Naive B cell (primary cell): ENCODE measurements at regions not wholly inside any gene's neighbourhood (a gene's known extent, or its start where the extent isn't known, plus 50 kb on each side); places are given as distances from the start of the nearest gene placed in this dataset.

Experiments used
- ATAC-seq, 2 donors: fragments of 150-1000 bp; cut with Tn5 transposase; 2 replicates each; pipeline ENCODE4 v1.10.0; 2021; ENCODE audit warnings: low read depth in 2 of 2, mild to moderate bottlenecking in 2 of 2, moderate library complexity in 2 of 2
- DNase-seq: peaks from one replicate; pipeline ENCODE4 v3.0.0; 2022
- H3K27ac Mint-ChIP-seq, 6 donors: one replicate each; pipeline ENCODE4 v1.8.0; 2020 to 2022; ENCODE audit warnings: mild to moderate bottlenecking in 6 of 6, mixed read lengths in 6 of 6, moderate library complexity in 5 of 6, inconsistent platforms in 2 of 6
- H3K27me3 Mint-ChIP-seq, 3 donors: one replicate each; pipeline ENCODE4 v1.8.0; 2021 to 2022; ENCODE audit warnings: mixed read lengths in 3 of 3, mild to moderate bottlenecking in 1 of 3
- H3K36me3 Mint-ChIP-seq, 2 donors: one replicate each; pipeline ENCODE4 v1.8.0; 2020 to 2022; ENCODE audit warnings: mixed read lengths in 2 of 2, inconsistent platforms in 1 of 2, mild to moderate bottlenecking in 1 of 2
- H3K4me1 Mint-ChIP-seq, 3 donors: one replicate each; pipeline ENCODE4 v1.8.0; 2020 to 2022; ENCODE audit warnings: mixed read lengths in 3 of 3, inconsistent platforms in 1 of 3, mild to moderate bottlenecking in 1 of 3, moderate library complexity in 1 of 3
- H3K4me3 Mint-ChIP-seq, 8 donors: one replicate each; pipeline ENCODE4 v1.8.0; 2020 to 2022; ENCODE audit warnings: mild to moderate bottlenecking in 8 of 8, mixed read lengths in 8 of 8, moderate library complexity in 8 of 8, inconsistent platforms in 2 of 8
- H3K9me3 Mint-ChIP-seq, 7 donors: one replicate each; pipeline ENCODE4 v1.8.0; 2020 to 2022; ENCODE audit warnings: mixed read lengths in 7 of 7, mild to moderate bottlenecking in 5 of 7, inconsistent platforms in 2 of 7, moderate library complexity in 1 of 7

DNA sequence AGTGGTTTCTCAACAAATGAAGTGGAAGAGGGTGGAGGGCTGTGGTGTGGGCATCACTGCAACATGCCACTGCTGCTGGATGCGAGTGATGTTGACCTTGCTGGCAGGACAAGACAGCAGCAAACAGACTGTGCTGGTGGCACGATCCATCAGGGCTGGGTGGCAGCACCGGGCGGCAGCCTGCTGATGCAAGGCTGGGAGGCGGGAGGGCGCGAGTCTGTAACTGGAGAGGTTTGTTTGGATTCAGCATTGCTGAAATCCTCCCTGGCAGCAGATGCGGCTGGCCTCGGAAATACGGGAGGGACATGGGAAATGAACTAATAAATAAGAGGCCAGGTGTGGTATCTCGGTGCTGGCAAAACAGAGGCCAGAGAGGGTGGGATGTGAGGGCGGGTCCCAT is 224.2 kb downstream of the ENGASE start:
- peaks cover 0 to 3% (median 0%) of the 10 kb centered on the region in 7 donors for H3K9me3 Mint-ChIP-seq
- peak overlapping the region in 1 of 6 donors; percentile 26 for H3K27ac Mint-ChIP-seq
- H3K4me3 Mint-ChIP-seq: no peak overlapping the region
- no peaks in the 10 kb centered on the region for H3K36me3 Mint-ChIP-seq
- H3K4me1 Mint-ChIP-seq: peaks cover 0 to 6% (median 3%) of the 10 kb centered on the region in 3 donors
- DNase-seq (no peak), ATAC-seq (no peak)
- peaks cover 18 to 53% (median 42%) of the 10 kb centered on the region in 3 donors for H3K27me3 Mint-ChIP-seq

DNA sequence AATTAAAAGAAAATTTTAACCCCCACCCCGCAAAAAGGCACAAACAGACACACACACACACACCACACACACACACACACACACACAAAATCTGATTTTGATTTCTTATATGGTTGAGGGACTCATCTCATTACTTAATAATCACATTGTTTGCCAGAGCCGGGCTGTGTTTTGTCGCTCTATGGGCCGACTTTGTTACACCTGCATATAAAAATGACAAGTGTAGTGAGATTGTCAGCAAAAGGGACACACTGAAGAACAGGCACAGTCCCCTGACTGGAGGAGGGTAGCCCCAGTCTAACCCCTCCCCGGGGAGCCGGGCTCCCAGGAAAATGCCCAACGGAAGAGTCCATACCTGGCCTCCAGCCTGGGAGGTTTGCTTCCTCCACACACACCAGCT is 221.6 kb downstream of the ENGASE start:
- no peak for DNase-seq
- peaks cover 0 to 3% (median 0%) of the 10 kb centered on the region in 3 donors for H3K4me1 Mint-ChIP-seq
- H3K27me3 Mint-ChIP-seq: peaks cover 28 to 74% (median 55%) of the 10 kb centered on the region in 3 donors
- no peak overlapping the region for H3K4me3 Mint-ChIP-seq
- H3K9me3 Mint-ChIP-seq: peaks cover 0 to 3% (median 0%) of the 10 kb centered on the region in 7 donors
- no peak for ATAC-seq
- no peaks in the 10 kb centered on the region for H3K36me3 Mint-ChIP-seq
- no peak overlapping the region for H3K27ac Mint-ChIP-seq

DNA sequence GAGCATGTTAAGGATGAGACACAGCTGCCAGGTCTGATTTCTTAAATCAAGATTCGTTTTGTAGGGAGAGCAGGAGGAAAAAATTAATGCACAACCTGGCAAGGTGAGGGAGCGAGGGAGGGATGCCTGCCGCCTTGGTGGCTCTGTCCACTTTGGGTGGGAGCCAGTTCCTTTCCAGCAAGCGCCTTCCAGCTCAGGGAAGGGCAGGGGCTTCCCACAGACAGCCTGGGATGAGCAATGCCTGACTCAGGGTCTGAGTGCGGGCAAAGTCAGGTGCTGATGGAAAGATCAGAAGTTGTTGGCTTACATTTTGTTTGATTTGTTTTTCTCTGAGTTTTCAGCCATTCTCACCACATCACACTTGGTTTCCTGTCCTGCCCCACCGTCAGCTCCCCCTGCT is 220.7 kb downstream of the ENGASE start:
- no peaks in the 10 kb centered on the region for H3K36me3 Mint-ChIP-seq

DNA sequence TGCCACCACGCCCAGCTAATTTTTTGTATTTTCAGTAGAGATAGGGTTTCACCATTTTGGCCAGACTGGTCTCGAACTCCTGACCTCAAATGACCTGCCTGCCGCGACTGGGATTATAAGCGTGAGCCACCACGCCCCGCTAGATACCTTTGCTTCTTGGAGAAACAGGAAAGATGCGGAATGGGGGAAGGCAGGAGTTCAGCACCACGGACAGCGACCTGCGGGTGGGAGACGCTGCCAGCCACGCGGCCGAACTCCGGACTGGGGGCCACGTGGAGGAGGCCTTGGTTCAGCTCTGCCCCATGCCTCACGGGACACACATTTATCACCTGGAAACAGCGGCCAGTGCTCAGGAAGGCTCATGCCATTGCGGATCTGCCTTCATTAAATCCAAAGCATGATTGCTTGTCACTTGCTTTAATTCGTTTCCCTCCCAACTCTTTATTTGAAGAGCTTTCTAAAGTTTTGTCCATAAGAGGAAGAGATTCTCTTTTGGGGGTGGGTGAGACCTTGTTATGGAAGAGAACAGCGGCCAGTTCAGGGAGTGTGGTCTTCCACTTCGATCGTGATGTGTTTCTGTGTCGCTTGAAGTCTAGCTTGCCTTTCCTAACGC is 219.9 kb downstream of the ENGASE start:
- Mint-ChIP-seq H3K4me3 (no peak overlapping the region), H3K27ac (no peak overlapping the region), H3K27me3 (peaks cover 37 to 77% (median 70%) of the 10 kb centered on the region in 3 donors), H3K9me3 (peaks cover 0 to 3% (median 0%) of the 10 kb centered on the region in 7 donors), H3K4me1 (peaks cover 0 to 3% (median 0%) of the 10 kb centered on the region in 3 donors), H3K36me3 (no peaks in the 10 kb centered on the region)
- no peak for ATAC-seq
- peak; percentile 25 for DNase-seq

More for the DNA sequence above, 220.7 kb downstream of the ENGASE start:
- H3K27ac Mint-ChIP-seq: no peak overlapping the region
- no peak overlapping the region for H3K4me3 Mint-ChIP-seq
- peaks cover 0 to 3% (median 0%) of the 10 kb centered on the region in 3 donors for H3K4me1 Mint-ChIP-seq
- DNase-seq (no peak), ATAC-seq (no peak)
- peaks cover 0 to 3% (median 0%) of the 10 kb centered on the region in 7 donors for H3K9me3 Mint-ChIP-seq
- peaks cover 33 to 74% (median 65%) of the 10 kb centered on the region in 3 donors for H3K27me3 Mint-ChIP-seq

DNA sequence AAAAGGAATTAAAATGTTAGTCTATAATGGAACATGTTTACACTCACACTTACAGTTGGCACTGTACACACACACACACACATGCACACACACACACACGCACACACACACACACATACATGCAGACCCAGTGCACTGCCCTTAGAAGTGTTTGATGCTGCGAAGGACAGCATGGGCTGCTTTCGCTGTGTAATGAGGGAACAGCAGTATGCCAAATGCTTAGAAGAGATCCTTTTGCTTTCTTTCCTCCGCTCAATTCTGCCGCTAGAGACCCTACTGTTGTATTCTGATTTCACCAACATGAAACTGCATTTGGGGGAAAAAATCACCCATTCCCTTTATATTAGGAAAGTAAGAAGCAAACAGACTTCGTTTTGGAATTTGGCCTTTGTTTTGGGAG is 217.9 kb downstream of the ENGASE start:
- Mint-ChIP-seq H3K9me3 (peaks cover 0 to 3% (median 0%) of the 10 kb centered on the region in 7 donors), H3K4me3 (no peak overlapping the region), H3K4me1 (no peaks in the 10 kb centered on the region), H3K36me3 (no peaks in the 10 kb centered on the region), H3K27me3 (peaks cover 37 to 82% (median 75%) of the 10 kb centered on the region in 3 donors), H3K27ac (no peak overlapping the region)
- DNase-seq (no peak), ATAC-seq (no peak)

DNA sequence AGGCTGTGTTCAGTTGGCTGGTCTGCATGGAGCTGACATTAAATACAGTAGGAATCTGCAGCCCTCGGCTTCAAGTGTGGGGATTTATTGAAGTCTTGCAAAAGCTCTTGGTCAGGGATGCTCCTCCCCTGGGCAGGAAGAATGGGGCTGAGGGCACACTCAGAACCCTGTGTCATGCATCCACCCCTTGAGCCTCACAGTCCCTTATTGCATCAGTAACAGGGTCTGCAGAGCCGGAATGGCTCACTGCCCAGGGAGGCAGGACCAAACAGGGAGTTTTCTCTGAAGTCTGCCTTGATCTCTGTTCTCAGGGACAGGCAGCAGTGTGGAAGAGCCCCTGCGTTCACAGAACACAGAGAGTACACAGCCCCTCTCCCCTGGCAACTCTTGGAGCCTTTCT is 216.8 kb downstream of the ENGASE start:
- H3K9me3 Mint-ChIP-seq: peaks cover 0 to 3% (median 0%) of the 10 kb centered on the region in 7 donors

DNA sequence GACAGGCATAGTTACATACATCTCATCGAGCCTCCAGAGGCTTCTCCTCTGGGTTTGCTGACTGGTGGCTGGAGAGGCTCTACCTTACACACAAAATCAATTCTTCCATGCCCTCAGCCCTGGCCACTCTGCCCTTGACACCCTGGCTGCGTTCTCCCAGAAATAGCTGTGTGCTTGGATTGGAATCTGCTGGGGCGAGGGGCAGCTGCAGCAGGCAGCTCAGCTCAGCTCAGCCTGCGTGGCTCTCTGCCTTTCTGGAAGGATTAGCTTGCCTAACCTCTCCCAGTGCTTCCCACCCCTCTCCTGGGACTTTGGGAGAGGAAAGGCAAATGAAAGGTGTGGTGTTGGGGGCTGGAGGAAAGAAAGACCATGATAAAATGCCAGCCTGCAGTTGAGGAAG is 216.1 kb downstream of the ENGASE start:
- no peaks in the 10 kb centered on the region for H3K4me1 Mint-ChIP-seq
- no peak overlapping the region for H3K4me3 Mint-ChIP-seq
- peaks cover 0 to 2% (median 0%) of the 10 kb centered on the region in 7 donors for H3K9me3 Mint-ChIP-seq
- H3K27ac Mint-ChIP-seq: no peak overlapping the region
- DNase-seq (no peak), ATAC-seq (no peak)
- H3K36me3 Mint-ChIP-seq: no peaks in the 10 kb centered on the region
- peaks cover 40 to 77% (median 66%) of the 10 kb centered on the region in 3 donors for H3K27me3 Mint-ChIP-seq

More for the DNA sequence above, 216.8 kb downstream of the ENGASE start:
- Mint-ChIP-seq H3K27ac (no peak overlapping the region), H3K4me3 (no peak overlapping the region), H3K36me3 (no peaks in the 10 kb centered on the region), H3K4me1 (no peaks in the 10 kb centered on the region), H3K27me3 (peaks cover 40 to 77% (median 68%) of the 10 kb centered on the region in 3 donors)
- ATAC-seq: no peak
- DNase-seq: no peak

DNA sequence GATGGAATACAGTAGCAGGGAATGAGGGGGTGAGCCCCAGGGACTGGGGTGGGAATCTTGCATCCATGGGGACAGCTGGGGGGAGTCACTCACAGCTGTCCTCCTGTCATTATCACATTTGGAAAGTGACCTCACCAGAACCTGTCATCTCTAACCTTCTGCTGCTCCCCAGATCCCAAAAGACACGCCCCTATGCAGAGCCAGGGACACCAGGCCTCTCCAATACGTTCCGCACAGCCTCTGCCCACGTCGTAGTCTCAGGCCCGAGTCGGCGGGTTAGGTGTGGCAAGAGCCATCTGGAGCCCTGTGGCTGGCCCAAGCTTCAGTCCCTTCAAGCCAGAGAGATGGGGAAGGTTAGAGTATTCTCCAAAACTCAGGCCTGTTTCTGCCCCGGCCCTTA is 214.3 kb downstream of the ENGASE start:
- Mint-ChIP-seq H3K27ac (no peak overlapping the region), H3K4me3 (peak overlapping the region in 1 of 8 donors; percentile 0), H3K36me3 (no peaks in the 10 kb centered on the region), H3K4me1 (no peaks in the 10 kb centered on the region), H3K9me3 (peaks cover 0 to 2% (median 0%) of the 10 kb centered on the region in 7 donors), H3K27me3 (peaks cover 39 to 73% (median 71%) of the 10 kb centered on the region in 3 donors)
- ATAC-seq (no peak), DNase-seq (no peak)

DNA sequence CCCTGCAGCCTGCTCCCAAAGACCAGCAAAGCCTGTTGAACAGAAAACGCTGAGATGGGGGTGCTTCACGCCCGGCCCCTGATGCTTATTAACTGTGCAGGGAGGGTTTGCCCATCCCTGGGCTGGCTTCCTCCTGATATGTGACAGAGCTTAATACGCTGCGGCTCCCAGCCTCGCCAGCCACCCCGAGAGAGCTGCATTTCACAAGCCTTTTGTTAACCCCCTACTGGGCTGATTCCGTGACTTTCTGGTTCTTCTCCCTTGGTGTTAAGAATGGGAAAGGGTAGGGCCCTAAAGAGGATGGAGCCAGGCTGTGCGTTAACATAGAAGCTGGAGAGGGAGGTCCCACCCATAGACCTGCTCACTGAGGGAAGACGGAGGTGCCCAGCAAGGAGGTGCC is 211.8 kb downstream of the ENGASE start:
- no peak for DNase-seq
- ATAC-seq: no peak
- peaks cover 26 to 69% (median 52%) of the 10 kb centered on the region in 3 donors for H3K27me3 Mint-ChIP-seq
- no peak overlapping the region for H3K27ac Mint-ChIP-seq
- no peaks in the 10 kb centered on the region for H3K9me3 Mint-ChIP-seq
- no peak overlapping the region for H3K4me3 Mint-ChIP-seq
- H3K36me3 Mint-ChIP-seq: no peaks in the 10 kb centered on the region
- no peaks in the 10 kb centered on the region for H3K4me1 Mint-ChIP-seq

DNA sequence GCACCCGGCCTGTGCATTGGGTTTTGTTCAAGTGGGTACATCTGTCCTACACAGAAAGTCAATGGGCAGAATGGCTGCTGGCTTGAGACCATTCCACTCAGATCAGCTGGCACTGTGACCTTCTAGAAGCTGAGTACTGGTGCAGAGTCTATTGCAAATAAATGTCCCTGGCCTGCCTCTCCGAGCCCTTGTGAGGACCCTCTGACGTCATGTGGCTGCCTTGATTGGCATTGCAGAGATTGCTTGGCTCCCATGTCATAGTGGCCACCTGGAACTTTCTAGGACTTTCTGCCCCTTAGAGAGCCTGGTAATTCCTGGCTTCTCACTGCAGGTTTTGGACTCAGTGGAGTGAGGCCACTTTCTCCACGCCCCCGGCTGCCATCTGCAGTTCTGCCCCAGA is 211.3 kb downstream of the ENGASE start:
- Mint-ChIP-seq H3K36me3 (no peaks in the 10 kb centered on the region), H3K27me3 (peaks cover 21 to 65% (median 48%) of the 10 kb centered on the region in 3 donors), H3K4me1 (no peaks in the 10 kb centered on the region), H3K27ac (no peak overlapping the region), H3K9me3 (no peaks in the 10 kb centered on the region), H3K4me3 (no peak overlapping the region)
- ATAC-seq (no peak), DNase-seq (no peak)

DNA sequence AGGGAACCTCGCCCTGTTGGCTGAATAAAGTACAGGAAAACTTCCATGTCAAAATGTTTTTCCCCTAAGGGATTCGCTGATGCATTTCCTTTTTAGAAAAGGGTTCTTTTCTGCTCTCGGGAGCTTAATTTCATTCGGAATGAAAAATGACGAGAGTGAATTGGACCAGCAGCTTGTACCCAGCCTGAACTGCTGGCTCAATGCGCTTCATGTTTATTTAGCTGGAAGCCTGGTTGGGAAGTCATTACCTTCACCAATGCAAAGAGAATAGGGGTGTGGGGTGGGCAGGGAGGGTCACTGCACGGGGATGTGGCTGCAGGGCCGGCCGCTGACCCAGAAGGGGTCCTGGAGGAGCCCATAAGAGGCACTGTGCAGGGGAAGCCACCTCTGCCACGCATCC is 207.7 kb downstream of the ENGASE start:
- Mint-ChIP-seq H3K4me1 (no peaks in the 10 kb centered on the region), H3K27me3 (peaks cover 12 to 30% (median 16%) of the 10 kb centered on the region in 3 donors), H3K4me3 (no peak overlapping the region), H3K9me3 (no peaks in the 10 kb centered on the region), H3K27ac (no peak overlapping the region), H3K36me3 (no peaks in the 10 kb centered on the region)
- no peak for DNase-seq
- no peak for ATAC-seq

DNA sequence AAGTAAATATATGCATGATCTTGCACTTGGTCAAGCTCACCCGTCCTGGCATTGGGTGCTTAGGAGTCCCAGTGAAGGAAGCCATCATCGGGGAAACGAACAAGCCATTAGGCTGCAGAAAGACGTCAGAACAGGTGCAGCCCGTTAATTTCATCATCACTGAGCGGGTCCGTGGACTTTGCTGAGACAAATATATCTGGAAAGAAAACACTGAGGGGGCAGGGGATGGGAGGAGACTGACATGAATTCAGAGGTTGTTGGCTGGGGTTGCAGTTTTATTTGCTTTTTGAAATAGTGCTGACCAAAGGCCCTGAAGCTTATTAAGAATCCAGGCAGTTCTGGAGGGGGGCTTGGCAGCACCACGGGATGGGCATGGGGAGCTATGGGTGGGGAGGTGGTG is 207.2 kb downstream of the ENGASE start:
- H3K27ac Mint-ChIP-seq: no peak overlapping the region
- peaks cover 12 to 30% (median 16%) of the 10 kb centered on the region in 3 donors for H3K27me3 Mint-ChIP-seq
- H3K36me3 Mint-ChIP-seq: no peaks in the 10 kb centered on the region
- DNase-seq (no peak), ATAC-seq (no peak)
- H3K4me1 Mint-ChIP-seq: no peaks in the 10 kb centered on the region
- no peaks in the 10 kb centered on the region for H3K9me3 Mint-ChIP-seq
- no peak overlapping the region for H3K4me3 Mint-ChIP-seq

DNA sequence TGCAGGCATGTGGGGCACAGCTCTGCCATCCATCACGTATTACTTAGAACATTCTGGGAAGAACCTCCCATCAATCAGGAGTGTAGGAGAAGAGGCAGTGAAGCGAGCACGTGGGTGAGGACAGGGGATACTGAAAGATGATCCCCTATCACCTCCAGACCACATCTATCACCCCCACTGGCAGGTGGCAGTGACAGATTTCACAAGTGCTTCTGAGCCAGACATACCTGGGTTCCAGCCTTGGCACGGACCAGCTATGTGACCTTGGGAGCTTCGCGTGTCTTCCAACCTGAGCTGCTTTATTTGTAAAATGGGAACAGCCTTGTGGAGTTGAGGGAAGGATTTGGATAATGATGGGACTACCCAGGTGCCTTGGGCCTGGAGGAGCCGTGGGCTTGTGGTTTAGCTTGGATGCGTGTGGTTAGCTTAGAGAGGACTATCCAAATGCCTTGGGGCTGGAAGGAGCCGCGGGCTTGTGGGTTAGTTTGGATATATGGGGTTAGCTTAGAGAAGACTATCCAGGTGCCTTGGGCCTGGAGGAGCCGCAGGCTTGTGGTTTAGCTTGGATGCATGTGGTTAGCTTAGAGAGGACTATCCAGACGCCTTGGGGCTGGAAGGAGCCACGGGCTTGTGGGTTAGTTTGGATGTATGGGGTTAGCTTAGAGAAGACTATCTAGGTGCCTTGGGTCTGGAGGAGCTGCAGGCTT is 206.4 kb downstream of the ENGASE start:
- Mint-ChIP-seq H3K4me3 (peak overlapping the region in 1 of 8 donors; percentile 30), H3K27ac (peak overlapping the region in 2 of 6 donors; percentile 2 to 39), H3K9me3 (no peaks in the 10 kb centered on the region), H3K36me3 (no peaks in the 10 kb centered on the region), H3K4me1 (no peaks in the 10 kb centered on the region), H3K27me3 (peaks cover 5 to 23% (median 8%) of the 10 kb centered on the region in 3 donors)
- no peak for ATAC-seq
- no peak for DNase-seq

DNA sequence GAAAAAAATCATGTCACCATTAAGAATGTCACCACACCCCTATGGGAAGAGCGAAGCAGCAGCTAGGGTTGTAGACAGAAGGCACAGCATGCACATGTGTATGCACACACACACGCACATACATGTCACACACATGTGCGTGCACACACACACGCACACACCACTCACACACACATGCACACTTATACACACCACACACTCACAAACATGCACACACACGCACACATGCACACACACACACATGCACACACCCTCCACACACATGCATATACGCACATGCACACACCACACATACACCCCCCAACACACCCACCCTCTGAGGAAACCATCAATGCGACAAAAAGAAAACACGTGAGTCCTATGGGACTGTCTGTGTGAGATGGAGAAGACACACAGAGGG is 205.4 kb downstream of the ENGASE start:
- H3K4me3 Mint-ChIP-seq: peak overlapping the region in 2 of 8 donors; percentile 25 to 70
- no peak for ATAC-seq
- peaks cover 0 to 24% (median 14%) of the 10 kb centered on the region in 3 donors for H3K27me3 Mint-ChIP-seq
- H3K9me3 Mint-ChIP-seq: no peaks in the 10 kb centered on the region
- H3K4me1 Mint-ChIP-seq: peaks cover 0 to 6% (median 0%) of the 10 kb centered on the region in 3 donors
- DNase-seq: no peak
- peak overlapping the region in 2 of 6 donors; percentile 36 to 59 for H3K27ac Mint-ChIP-seq
- no peaks in the 10 kb centered on the region for H3K36me3 Mint-ChIP-seq
